HG02973 (cell line): ENCODE measurements at regions not wholly inside any gene's neighbourhood (a gene's known extent, or its start where the extent isn't known, plus 50 kb on each side); places are given as distances from the start of the nearest gene placed in this dataset.
"Not testable (repeated sequence)": the region's sequence is repeated elsewhere in the genome, so short reads cannot be mapped to it uniquely, and the experiment has no call there.

Source experiments
- ATAC-seq: cut with Tn5 transposase; IDR thresholded peaks from one replicate; pipeline ENCODE4 v1.9.1; 2021; ENCODE audit warnings: moderate library complexity; ENCODE audit not compliant: unreplicated experiment

DNA sequence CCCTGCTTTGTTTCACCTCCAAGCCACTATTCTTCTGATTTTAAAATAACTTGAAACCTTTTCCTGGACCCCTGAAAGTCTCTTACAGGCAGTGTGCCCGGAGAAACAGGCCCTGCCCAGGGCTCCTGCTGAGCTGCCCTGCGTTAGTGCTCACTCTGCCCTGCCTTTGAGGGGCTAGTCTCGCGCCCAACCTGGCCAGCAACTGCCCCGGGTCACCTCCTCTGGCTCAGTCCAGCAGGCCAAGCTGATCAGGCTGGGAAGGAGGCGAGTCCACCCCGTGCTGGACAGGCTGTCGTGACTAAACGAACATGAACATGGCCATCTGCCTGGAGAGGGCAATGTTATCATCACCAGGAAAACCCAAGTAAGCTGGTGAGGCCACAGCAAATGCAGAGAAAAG lies 245.4 kb downstream of the ANKRD60 start:
- ATAC-seq: no peak

DNA sequence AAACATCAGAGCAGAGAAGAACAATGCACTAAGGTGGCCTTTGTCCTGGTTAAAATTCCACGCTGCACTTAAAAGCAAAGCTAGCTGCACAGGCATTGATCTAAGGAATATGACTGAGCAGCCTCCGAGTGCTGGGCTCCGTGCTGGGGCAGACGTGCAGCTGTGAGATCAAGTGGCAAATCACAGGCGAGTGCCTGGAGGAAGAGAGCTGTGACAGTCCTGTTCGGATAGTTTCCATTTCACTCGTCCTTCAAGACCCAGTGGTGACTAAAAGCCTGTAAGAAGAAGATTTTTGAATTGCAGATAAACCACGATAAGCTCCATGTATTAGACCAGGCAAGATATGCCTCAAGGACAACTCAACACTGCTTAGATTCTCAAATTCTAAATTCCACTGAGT lies 247.9 kb downstream of the ANKRD60 start:
- no peak for ATAC-seq

DNA sequence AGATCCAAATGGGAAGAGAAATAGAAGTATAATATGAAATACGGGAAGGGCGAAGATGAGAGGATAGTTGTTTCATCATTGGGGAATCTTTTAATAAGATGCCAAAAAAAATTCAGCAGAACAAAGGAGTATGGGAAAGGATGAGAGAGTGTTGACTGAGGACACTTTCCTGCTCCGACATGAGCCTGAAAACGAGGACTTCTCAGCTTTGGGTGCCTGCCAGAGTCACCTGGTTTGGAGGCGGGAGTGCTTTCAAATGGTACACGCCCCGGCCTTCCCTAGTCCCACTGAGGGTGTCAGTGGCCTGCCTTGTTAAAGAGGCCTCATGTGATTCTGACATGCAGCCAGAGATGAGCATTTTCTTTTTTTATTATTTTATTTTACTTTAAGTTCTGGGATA lies 250.9 kb downstream of the ANKRD60 start:
- ATAC-seq: no peak

DNA sequence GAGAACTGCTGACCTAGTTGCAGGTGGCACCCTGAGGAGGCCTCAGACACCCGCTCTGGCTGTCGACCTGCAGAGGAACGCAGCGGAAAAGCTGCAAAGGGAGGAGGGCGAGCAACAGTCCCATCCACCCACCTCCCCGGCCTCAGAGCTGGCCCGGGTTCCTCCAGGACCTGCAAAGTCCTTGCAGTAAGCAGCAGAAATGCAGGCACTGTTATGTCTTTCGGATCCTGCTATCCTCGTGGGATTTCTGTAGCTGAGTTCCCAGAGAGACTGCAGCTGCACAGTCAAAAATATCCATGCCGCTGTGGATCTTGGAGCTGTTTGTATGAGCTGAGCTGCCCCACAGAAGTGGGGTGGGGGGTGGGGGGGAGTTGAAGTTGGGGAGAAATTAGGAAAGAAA lies 251.3 kb downstream of the ANKRD60 start:
- no peak for ATAC-seq

DNA sequence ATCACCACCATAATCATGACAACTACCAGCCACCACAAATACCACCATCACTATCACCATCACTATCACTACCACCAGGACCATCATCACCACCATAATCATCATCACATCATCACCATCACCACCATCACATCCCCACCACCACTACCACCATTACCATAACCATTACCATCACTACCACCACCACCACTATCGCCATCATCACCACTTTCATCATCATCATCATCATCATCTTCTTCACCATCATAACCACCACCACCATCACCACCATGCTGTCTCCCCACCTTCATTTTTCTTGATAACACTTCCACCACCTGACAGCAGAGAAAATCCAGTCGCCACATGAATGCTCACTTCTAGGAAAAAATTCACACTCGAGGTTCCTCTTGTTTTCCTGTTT lies 253.6 kb downstream of the ANKRD60 start:
- no peak for ATAC-seq

DNA sequence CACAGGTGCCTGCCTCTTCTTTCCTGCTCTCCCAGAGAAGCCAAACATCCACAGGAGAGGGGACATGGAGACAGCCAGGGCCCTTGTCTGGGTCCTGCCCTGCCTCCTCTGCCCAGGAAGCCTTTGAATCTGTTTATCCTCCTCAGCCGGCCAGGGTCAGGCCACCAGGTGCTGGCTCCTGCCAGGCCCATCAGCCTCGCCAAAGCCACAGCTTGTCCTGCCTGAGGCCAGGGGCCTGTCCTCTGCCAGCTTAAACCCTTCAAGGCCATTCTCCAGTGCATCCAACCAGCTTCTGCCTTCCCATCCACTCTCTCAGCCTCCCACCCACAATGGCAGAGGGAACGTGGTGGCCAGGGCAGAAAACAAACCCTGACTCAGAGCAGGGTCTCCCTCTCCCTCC lies 254.6 kb downstream of the ANKRD60 start:
- ATAC-seq: no peak

DNA sequence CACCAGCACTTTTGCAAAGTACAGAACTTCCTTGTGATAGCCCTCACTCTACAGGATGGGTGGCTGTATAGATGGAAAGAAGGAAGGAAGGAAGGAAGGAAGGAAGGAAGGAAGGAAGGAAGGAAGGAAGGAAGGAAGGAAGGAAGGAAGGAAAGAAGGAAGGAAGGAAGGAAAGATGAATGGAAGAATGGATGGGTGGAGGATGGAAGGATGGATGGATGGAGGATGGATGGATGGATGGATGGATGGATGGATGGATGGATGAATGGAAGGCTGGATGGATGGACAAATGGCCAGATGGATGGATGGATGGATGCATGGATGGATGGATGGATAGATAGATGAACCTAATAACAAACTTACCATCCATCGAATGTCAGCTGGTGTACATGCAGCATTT lies 256.9 kb downstream of the ANKRD60 start:
- ATAC-seq: not testable (repeated sequence)

DNA sequence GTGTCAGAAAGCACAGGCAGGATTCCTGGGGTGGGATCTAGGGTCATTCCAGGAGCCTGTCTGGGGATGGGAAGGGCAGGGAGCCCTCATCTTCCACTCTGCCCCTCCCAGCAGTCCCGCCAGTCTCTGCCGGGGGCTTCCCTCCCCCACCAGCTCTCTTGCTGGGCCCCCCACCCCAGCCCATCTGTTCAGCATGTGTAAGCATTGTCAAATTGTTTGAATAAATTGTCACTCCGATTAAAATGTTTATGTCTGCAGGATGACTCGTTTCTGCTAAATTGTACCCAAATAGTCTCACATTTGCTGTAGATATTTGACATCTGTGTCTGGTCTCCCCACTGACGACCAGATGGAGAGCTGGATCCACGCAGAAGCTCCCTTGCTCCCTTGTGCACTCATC lies 257.6 kb downstream of the ANKRD60 start:
- ATAC-seq: no peak

DNA sequence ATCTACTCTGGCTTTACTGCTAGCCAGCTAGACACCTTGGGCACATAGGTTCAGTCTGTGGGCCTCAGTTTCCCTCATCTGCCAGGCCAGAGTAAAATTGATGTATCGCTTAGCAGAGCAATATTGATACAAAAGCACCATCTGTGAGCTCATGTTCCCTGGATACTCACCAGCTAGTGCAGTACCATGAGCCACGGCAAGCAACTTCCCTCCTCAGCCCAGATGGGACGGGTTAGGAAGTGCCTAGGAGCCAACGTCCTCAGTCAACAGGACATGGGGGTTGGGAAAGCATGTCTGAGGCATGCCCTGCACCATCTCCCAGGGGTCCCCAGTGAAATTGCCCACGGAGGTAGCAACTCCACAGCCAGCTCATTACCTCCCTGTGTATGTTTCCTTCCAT lies 258.3 kb downstream of the ANKRD60 start:
- no peak for ATAC-seq

DNA sequence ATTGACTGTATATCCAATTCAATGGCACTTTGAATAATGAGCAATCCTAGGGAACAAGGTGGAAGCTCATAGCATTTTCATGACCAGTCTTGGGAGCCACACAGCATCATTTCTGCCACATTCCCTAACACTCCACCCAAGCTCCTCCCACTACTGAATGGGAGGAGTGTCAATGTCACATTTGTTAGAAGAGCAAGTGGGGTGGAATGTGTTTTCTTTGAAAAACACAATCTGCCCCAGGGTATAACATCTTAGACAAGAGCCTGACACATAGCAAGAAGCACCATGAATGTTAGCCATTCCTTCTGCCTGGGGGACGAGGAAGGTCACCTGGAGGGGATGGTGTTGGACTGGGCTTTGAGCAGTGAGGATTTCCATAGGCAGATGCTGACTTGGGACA lies 258.3 kb upstream of the PMEPA1 start:
- ATAC-seq: no peak

DNA sequence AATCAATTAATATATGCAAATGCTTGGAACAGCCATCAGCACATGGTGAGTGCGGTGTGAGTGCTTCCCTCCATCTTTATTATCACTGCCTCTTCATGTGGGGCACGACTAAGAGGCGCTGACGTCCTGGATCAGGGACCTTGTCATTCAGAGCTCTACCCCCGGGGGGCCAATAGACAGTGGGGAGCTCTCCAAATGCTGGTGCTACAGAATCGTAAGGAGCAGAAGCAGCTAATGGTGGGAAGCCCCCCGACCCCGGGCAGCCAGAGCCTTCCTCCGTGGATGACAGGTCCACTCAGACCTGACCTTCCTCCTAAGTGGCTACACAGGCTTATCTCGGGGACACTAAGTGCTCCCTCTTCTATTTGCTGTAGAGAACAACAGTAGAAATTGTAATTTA lies 257.5 kb upstream of the PMEPA1 start:
- ATAC-seq: no peak

DNA sequence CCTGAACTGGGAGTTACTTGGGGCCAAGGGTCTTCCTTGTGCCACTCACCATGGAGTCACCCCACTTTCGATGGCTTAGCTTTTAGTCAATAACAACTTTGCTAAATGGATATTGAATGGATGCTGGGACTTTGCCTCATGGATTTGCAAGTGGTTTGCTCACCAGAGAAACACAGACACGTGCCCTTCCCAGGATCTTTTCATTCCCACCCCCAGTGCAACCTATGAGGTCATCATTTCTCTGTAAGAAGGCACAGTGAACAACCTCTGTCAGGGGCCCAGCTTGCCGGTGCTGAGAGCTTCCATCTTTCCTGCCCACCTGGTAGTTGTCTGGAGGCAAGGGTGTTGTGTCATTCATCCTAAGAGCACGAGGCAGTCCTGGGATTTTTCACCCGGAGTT lies 256.8 kb upstream of the PMEPA1 start:
- no peak for ATAC-seq

DNA sequence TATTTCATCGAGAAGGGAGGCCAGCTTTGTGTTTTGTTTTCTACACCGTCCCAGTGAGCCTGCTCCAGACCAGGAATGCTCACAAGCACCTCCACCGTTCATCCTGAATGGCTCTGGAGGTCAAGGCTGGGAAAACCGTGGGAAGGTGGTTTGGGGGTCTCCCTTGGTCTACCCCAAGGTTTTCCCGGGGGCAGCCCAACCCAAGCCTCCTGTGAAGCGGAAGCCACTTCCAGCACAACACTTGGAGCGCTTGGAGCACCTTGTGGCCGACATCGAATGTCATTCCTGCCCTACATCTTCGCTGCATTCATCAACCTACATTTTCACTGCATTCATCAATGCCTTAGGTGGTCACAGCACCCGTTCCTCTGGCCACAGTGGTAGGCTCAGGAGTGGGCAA lies 255.6 kb upstream of the PMEPA1 start:
- no peak for ATAC-seq

DNA sequence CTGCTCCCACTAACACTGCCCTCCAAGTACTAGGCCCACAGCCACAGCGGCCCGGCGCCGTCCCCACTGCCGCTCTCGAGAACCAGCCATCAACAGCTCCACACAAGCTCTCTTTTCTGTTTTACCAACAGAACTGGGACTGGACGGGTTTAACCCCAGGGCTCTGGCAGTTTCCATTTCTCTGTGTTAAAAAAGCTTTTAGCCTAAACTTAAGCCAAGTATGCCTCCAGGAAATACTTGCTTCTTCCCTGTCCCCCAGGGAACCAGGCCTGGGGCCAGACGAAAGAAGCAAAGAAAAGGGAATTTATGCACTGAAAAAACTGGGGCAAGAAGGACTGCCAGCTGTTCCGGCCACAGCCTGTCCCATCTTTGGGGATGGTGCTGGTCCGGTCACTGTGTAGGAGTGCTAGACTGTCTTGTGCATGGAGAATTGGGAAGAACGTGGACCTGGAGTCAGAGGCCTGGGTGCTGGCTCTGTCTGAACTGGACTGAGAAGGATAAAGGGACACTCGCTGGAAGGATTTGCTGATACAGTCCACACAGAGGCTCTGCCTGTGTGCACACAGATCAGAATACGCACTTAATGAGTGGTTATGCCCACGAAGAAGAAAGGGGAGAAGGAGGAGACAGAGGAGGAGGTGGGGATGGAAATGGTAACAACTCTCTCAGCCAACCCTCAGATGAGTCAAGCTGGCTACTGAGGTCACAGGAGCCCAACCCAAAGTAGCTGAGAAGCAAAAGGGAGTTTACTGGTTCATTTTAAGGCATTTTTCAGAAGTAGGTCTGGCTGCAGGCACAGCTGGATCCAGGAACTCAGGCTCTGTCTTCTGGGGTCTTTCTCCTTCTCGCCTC lies 254.4 kb upstream of the PMEPA1 start:
- ATAC-seq: no peak

DNA sequence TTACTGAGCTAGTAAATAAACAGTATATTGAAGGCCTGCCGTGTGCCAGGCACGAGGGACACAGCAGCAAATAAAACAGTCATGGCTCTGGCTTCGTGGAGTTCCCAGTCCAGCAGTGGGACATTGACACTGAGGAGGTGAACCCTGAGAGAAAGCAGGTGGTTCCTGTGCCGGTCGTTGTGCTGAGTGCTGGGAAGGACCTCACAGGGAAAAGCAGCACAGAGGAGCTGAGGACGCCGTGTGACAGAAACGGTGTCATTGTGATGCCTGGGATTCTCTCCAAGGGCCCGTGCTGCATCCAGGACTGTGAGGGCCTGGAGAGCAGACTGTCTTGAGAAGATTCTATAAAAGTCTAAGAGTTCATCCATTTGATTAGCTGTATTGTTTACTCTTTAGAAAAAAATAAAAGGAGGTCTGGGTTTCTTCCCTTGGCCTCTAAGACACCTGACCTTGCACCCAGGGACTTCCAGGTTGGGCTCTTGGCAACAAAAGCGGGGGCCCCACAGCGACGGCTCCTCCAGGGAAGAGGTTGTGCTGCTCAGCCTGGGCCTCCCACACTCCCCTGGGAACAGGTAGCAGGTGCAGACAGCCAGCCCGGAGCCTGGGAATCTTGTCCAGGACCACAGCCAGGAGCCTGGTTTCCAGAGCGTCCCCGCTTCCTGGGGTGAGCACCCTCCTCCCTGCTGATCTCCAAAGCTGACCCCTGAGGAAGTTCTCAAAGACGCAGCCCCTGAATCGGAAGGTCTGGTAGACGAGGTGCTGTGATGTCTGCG lies 251.2 kb upstream of the PMEPA1 start:
- ATAC-seq: no peak

DNA sequence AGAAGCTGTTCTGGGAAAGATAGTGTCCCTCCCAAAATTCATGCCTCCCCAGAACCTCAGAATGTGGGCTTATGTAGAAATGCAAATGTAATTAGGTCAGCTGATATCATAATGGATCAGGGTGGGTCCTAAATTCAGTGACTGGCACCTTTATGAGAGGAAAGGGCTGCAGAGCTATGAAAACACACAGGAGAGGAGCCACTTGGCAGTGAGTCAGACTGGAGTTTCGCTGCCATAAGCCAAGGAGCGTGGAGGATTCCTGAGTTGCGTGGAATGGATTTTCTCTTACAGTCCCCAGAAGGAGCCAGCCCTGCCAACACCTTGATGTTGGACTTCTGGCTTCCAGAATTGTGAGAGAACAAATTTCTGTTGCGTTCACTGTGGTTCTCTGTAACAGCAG lies 249.8 kb upstream of the PMEPA1 start:
- ATAC-seq: no peak

DNA sequence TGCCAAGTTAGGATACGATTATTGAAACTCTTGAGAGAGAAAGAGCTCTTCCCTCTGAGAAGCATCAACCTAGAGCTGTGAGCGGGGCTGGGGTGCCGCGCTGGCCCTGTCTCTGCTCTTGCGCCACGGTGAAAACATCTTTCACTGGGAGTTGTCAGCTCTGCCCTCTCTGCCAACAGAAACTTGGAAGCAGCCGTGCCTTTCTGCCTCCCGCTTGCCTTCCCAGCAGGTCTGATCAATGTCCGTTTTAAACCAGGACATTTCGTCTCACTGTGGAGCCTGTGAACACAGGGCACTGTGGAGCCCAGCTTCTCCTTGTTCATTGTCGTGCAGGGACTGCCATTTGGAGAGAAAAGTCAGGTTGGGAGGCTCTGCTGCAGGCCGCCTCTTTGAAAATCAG lies 249.2 kb upstream of the PMEPA1 start:
- no peak for ATAC-seq

DNA sequence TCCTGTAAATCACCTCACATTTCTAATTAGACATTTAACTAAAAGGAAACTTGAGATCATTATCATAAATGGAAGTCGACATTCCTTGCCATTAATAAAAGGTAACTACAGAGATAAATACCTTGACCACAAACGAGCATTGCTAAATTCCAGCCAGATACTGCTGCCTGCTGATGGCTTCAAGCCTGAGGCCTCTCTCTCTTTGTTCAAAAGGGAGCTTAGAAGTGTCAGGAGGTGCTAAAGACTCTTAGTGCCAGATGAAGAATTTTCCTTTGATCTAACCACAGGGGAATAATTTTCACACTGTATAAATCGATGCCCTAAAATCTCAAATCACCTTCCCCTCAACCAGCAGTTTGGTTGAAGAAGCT lies 248.2 kb upstream of the PMEPA1 start:
- ATAC-seq: no peak

DNA sequence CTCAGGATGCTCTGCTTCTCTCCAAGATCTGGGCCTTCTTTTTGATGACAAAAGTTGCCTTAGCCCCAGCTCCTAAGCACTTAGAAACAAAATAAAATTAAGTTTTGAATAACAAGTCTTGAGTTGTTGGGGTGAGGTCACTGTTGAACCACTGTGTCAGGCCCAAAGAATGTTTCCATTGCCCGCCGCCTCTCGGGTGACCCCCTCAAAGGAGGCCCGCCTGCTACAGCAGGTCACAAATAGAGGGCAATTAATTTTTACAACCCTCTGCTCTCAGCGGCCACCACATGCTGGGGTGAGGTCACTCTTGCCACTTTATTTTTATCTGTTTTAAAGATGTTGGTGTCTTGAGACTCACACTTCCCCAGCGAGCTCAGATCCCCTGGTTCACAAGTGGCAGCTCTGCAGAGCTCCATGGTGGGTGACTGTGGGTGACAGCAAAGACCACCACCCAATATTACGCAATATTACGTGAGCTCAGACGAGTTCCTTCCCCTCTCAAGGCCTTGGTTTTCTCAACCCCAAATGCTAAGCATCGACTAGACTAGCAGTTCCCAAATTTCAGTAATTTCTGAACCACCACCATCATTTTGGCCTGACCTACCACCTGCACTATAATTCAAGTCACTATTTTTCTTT lies 247.7 kb upstream of the PMEPA1 start:
- ATAC-seq: no peak

DNA sequence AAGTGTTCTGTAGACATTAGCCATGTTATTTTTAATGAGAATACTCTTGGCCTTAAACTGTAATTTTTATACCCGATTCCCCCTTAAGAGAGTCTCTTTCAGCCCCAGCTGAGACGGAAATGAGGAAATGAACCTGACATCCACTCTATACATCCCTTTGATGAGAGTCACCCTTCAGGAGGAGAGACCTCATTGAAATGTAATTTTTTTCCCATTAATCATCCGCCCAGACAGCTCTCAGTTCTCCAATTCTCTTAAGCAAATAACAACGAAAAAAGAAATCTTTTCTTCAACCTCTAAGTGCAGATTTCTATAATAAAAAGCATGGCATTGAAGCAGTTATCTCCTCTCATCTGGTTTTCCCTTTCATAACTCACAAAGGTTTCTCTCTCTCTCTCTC lies 243.8 kb upstream of the PMEPA1 start:
- ATAC-seq: no peak

DNA sequence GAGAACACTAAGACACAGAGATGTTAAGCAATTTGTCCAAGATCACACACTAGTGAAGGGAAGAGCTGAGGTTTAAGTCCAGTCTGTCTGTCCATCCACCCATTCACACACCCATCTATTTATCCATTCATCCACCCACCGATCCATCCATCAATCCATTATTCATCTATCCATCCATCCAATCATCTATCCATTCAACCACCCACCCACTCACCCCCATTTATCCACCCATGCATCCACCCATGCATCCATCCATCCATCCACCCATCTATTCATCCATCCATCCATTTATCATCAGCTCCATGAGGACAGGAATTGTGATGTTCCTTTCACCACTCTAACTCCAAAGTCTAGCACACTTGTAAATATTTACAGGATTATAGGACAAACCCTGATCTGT lies 242.3 kb upstream of the PMEPA1 start:
- no peak for ATAC-seq

DNA sequence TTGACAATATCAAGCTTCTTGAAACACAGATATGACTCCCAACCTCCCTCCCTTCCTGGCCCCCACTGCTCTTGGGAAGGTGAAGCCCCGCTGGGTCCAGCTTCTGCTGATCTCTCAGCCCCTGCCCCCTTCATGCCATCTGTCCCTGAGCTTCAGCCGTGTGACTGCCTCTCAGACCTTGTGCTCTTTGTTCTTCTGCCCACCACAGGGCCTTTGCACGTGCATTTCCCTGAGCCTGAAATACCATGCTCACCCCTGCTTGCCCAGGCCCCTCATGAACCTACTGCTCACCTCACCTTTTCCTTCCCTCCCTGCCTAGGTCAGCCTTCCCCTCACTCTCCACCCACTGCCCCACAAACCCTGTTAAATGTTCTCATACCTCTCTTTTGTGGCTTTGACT lies 241.7 kb upstream of the PMEPA1 start:
- ATAC-seq: no peak
